GM23248 (cell line): ENCODE measurements at regions not wholly inside any gene's neighbourhood (a gene's known extent, or its start where the extent isn't known, plus 50 kb on each side); places are given as distances from the start of the nearest gene placed in this dataset.

Experiments
- DNase-seq: peaks from one replicate; pipeline ENCODE4 v3.0.0-alpha.2; 2015
- H2AFZ ChIP-seq: fragments of 200-600 bp; sonication (generic); 2 replicates; pipeline ENCODE4 v1.6.1; 2016; ENCODE audit warnings: antibody characterized with exemption
- H3F3A ChIP-seq: fragments of 200-600 bp; sonication (generic); 2 replicates; pipeline ENCODE4 v1.6.1; 2016; ENCODE audit warnings: mild to moderate bottlenecking, antibody characterized with exemption, mixed run types; ENCODE audit not compliant: insufficient read depth
- H3K27ac ChIP-seq: fragments of 200-600 bp; sonication (generic); 2 replicates; pipeline ENCODE4 v1.5.1; 2016; ENCODE audit warnings: mild to moderate bottlenecking
- H3K27me3 ChIP-seq: fragments of 200-600 bp; sonication (generic); replicated peaks from 2 replicates; pipeline ENCODE4 v1.6.1; 2016; ENCODE audit warnings: mild to moderate bottlenecking; ENCODE audit not compliant: insufficient read depth
- H3K36me3 ChIP-seq: fragments of 200-600 bp; sonication (generic); 2 replicates; pipeline ENCODE4 v1.6.1; 2016; ENCODE audit warnings: low read depth, mild to moderate bottlenecking
- H3K4me1 ChIP-seq: fragments of 200-600 bp; sonication (generic); 2 replicates; pipeline ENCODE4 v1.6.1; 2016; ENCODE audit warnings: mild to moderate bottlenecking; ENCODE audit not compliant: insufficient read depth
- H3K4me2 ChIP-seq: fragments of 200-600 bp; sonication (generic); one replicate; pipeline ENCODE4 v1.6.1; 2016; ENCODE audit warnings: mild to moderate bottlenecking; ENCODE audit not compliant: unreplicated experiment
- H3K4me3 ChIP-seq: fragments of 200-600 bp; sonication (generic); 2 replicates; pipeline ENCODE4 v1.5.1; 2016; ENCODE audit warnings: mild to moderate bottlenecking
- H3K79me2 ChIP-seq: fragments of 200-600 bp; sonication (generic); 2 replicates; pipeline ENCODE4 v1.6.1; 2016; ENCODE audit warnings: mild to moderate bottlenecking; ENCODE audit not compliant: insufficient read depth
- H3K9ac ChIP-seq: fragments of 200-600 bp; sonication (generic); 2 replicates; pipeline ENCODE4 v1.6.1; 2016; ENCODE audit warnings: mild to moderate bottlenecking
- H3K9me2 ChIP-seq: fragments of 200-600 bp; sonication (generic); 2 replicates; pipeline ENCODE4 v1.6.1; 2016; ENCODE audit warnings: mixed run types, mild to moderate bottlenecking, moderate library complexity; ENCODE audit not compliant: insufficient read depth
- H3K9me3 ChIP-seq: fragments of 200-600 bp; sonication (generic); one replicate; pipeline ENCODE4 v1.6.1; 2017; ENCODE audit warnings: low read depth
- H4K20me1 ChIP-seq: fragments of 200-600 bp; sonication (generic); 2 replicates; pipeline ENCODE4 v1.6.0; 2016; ENCODE audit not compliant: insufficient read depth
- EZH2 ChIP-seq: fragments of 200-600 bp; sonication (generic); IDR thresholded peaks from 2 replicates; pipeline ENCODE4 v1.6.1; 2018; ENCODE audit warnings: antibody characterized with exemption, mild to moderate bottlenecking; ENCODE audit not compliant: insufficient read depth, poor library complexity, severe bottlenecking
- EZH2phosphoT487 ChIP-seq: fragments of 200-600 bp; sonication (generic); IDR thresholded peaks from 2 replicates; pipeline ENCODE4 v1.6.1; 2018; ENCODE audit warnings: antibody characterized with exemption, moderate library complexity, mild to moderate bottlenecking, low read depth; ENCODE audit not compliant: insufficient read depth
- WGBS, 2 experiments: methylation state at CpG; one replicate each; pipeline ENCODE4 v1.1.6; 2015 to 2017; ENCODE audit warnings: low lambda C conversion rate in 2 of 2, low coverage in 1 of 2; ENCODE audit errors: missing lambda C conversion rate in 2 of 2; 5-methylcytosine and 5-hydroxymethylcytosine counted together
- in situ Hi-C: fragments of 300-500 bp; cut with MboI; formaldehyde crosslinking; loops from 2 replicates; pipeline ENCODE4 v1.15.0; 2020

DNA sequence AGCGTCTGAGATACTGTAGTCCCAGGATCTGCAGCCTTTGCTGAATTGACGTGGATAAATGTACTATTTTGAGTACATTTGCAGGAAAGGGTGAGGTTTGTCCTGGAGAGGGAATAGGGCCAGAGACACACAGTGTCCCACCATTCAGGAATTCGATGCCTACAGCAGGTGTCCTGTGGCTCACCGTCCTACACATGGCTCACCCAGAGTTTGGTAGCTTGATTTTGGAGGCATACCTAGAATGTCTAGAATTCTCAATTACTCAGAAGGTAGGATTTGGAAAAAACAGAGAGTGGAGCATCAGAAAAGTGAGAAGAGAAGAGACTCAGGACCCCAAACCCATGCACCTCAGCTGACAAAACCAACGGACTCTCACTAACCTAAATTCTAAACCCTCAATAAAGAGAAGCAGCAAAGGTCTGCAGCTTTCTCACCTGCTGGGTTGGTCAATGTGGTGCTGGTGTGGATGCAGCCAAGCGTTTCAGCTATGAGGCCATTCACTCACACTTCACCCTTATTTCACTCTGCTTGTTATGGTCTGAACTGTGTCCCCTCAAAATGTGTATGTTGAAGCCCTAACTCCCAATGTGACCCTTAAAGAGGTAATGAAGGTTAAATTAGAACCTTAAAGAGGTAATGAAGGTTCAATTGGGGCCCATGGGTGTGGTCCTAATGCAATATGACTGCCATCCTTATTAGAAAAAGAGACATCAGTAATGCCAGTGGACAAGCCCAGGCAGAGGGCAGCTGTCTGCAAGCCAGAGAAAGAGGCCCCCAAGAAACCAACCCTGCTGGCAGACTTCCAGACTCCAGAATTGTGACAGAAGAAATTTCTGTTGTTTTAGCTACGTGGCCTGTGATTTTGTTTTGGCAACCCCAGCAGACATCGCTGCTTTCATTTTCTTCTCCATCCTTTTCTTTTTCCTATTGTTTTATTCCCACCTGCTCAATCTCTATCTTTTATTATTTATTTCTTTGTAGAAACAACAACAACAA lies 187.8 kb downstream of the SNX19 start:
- H3K4me3 ChIP-seq: no peak overlapping the region
- no peak overlapping the region for H3K27ac ChIP-seq
- H3K9me2 ChIP-seq: no peaks in the 10 kb centered on the region
- no peak overlapping the region for H2AFZ ChIP-seq
- in situ Hi-C loops: no loop called here
- no peaks in the 10 kb centered on the region for H3K79me2 ChIP-seq
- DNase-seq: no peak
- H3F3A ChIP-seq: no peaks in the 10 kb centered on the region
- TF ChIP-seq EZH2 (no peak), EZH2phosphoT487 (no peak)
- no peaks in the 10 kb centered on the region for H4K20me1 ChIP-seq
- 0 out of 2 replicates have a peak, but pooled peaks cover 3% of the 10 kb centered on the region for H3K27me3 ChIP-seq
- H3K4me1 ChIP-seq: peaks cover 4% of the 10 kb centered on the region; the same call in 1 of the 2 replicates
- WGBS, 2 experiments: 81 to 82% methylated on average over 8 of the region's 8 CpGs
- no peaks in the 10 kb centered on the region for H3K36me3 ChIP-seq
- no peaks in the 10 kb centered on the region for H3K9me3 ChIP-seq
- H3K4me2 ChIP-seq: no peak overlapping the region
- H3K9ac ChIP-seq: no peak overlapping the region

DNA sequence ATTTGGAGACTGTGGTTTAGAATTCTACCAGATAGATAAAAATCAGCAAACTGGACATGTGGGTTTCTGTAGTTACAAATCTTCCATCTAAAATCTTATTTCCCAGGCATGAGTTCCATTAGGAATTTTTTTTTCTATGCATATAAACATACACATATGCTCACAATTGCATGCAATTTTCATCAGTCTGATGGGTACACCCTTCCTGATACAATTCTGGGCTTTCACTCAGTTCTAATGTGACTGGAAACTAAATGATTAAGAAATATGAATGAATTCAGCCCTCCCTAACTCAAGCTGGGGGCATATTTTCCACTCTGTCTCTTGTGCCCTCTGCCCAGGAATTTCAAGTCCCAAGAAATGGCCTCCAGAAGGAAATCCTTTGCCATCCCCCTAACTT lies 187.1 kb downstream of the SNX19 start:
- H3K4me1 ChIP-seq: peaks cover 4% of the 10 kb centered on the region; the same call in 1 of the 2 replicates
- no peaks in the 10 kb centered on the region for H4K20me1 ChIP-seq
- in situ Hi-C loops: no loop called here
- H3K79me2 ChIP-seq: no peaks in the 10 kb centered on the region
- no peak overlapping the region for H2AFZ ChIP-seq
- no peak for DNase-seq
- H3K9ac ChIP-seq: no peak overlapping the region
- TF ChIP-seq EZH2phosphoT487 (no peak), EZH2 (no peak)
- H3K36me3 ChIP-seq: no peaks in the 10 kb centered on the region
- H3K27ac ChIP-seq: no peak overlapping the region
- H3K4me2 ChIP-seq: no peak overlapping the region
- H3K4me3 ChIP-seq: no peak overlapping the region
- H3F3A ChIP-seq: no peaks in the 10 kb centered on the region
- no peaks in the 10 kb centered on the region for H3K9me2 ChIP-seq
- no peaks in the 10 kb centered on the region for H3K27me3 ChIP-seq
- H3K9me3 ChIP-seq: no peaks in the 10 kb centered on the region

DNA sequence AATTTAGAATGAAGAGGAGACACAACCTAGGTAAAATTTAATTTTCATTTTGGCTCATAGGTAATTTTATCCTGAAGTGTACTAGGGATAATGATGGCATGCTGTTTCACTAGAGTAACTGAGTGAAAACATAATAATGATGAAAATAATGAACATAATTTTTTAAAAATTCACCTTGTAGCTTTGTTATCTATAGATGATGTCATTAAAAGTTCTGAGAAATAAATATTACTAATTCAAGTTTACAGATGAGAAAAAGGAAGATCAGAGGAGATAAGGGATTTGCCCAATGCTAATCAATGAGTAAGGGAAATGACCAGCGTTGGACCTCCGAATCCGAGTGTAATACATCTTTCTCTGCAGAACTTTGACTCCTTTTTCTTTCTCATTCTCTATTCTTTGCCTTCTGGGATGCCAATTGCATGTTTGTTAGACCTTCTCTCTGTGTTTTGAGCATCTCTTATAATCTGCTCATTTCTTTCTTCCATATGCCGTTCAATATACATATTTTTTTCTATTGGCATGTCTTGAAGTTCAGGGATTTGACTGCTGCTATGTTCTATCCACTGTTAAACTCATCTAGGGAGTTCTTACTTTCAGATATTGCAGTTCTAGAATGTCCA lies 186.5 kb downstream of the SNX19 start:
- no peak overlapping the region for H3K4me2 ChIP-seq
- TF ChIP-seq EZH2phosphoT487: no peak
- H3K79me2 ChIP-seq: no peaks in the 10 kb centered on the region
- WGBS, 2 experiments: 77 to 84% methylated on average over 4 of the region's 4 CpGs
- H3F3A ChIP-seq: no peaks in the 10 kb centered on the region
- no peaks in the 10 kb centered on the region for H3K9me3 ChIP-seq
- in situ Hi-C loops: no loop called here
- no peaks in the 10 kb centered on the region for H3K27me3 ChIP-seq
- H3K27ac ChIP-seq: no peak overlapping the region
- no peaks in the 10 kb centered on the region for H3K36me3 ChIP-seq
- H3K9ac ChIP-seq: no peak overlapping the region
- peaks cover 4% of the 10 kb centered on the region; the same call in 1 of the 2 replicates for H3K4me1 ChIP-seq
- H2AFZ ChIP-seq: no peak overlapping the region
- H4K20me1 ChIP-seq: no peaks in the 10 kb centered on the region
- H3K9me2 ChIP-seq: no peaks in the 10 kb centered on the region
- DNase-seq: peak; percentile 23
- H3K4me3 ChIP-seq: no peak overlapping the region

DNA sequence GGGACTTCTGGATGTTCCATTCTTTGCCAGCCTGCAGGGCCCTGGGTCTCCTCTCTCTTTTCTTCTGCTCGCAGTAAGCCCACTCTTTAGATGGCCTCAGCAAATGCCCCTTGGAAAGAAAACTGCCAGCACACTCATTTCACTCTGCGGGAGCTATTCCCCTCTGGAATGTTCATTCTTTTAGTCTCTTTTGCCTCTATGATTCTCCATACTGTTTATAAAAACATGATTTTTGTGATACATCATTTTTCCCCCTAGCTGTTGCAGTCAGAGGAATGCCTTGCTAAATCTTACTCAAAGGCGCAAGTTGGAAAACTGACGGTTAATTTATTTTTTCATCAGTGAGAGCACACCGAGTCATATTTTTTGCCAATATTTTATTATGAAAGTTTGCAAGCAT lies 184.9 kb downstream of the SNX19 start:
- TF ChIP-seq EZH2 (no peak), EZH2phosphoT487 (no peak)
- Histone ChIP-seq H3F3A (no peaks in the 10 kb centered on the region), H3K4me3 (no peak overlapping the region), H2AFZ (no peak overlapping the region), H3K9me3 (no peaks in the 10 kb centered on the region), H3K9ac (no peak overlapping the region), H3K27ac (no peak overlapping the region), H4K20me1 (no peaks in the 10 kb centered on the region), H3K36me3 (no peaks in the 10 kb centered on the region), H3K79me2 (no peaks in the 10 kb centered on the region), H3K27me3 (no peaks in the 10 kb centered on the region), H3K9me2 (no peaks in the 10 kb centered on the region), H3K4me2 (no peak overlapping the region), H3K4me1 (no peaks in the 10 kb centered on the region)
- no peak for DNase-seq
- in situ Hi-C loops: no loop called here
- 84 to 88% methylated on average over 5 of the region's 5 CpGs for WGBS, 2 experiments
